HEK293T (cell line): ENCODE measurements at regions not wholly inside any gene's neighbourhood (a gene's known extent, or its start where the extent isn't known, plus 50 kb on each side); places are given as distances from the start of the nearest gene placed in this dataset.

Experiments
- BHLHE40 ChIP-seq: fragments of 450-650 bp; IDR thresholded peaks from 2 replicates; pipeline ENCODE4 v1.6.1; 2016; ENCODE audit warnings: mild to moderate bottlenecking, moderate library complexity, borderline replicate concordance
- ELF4 ChIP-seq: fragments of 450-650 bp; IDR thresholded peaks from 2 replicates; pipeline ENCODE4 v1.6.1; 2017; ENCODE audit warnings: antibody characterized with exemption
- FOXA1 ChIP-seq: fragments of 450-650 bp; IDR thresholded peaks from 2 replicates; pipeline ENCODE4 v1.6.1; 2016; ENCODE audit warnings: mild to moderate bottlenecking
- FOXK2 ChIP-seq: fragments of 450-650 bp; IDR thresholded peaks from 2 replicates; pipeline ENCODE4 v1.6.1; 2016; ENCODE audit warnings: mild to moderate bottlenecking
- FOXM1 ChIP-seq: fragments of 450-650 bp; IDR thresholded peaks from 2 replicates; pipeline ENCODE4 v1.6.1; 2017; ENCODE audit warnings: mild to moderate bottlenecking, borderline replicate concordance
- LEF1 ChIP-seq: fragments of 450-650 bp; IDR thresholded peaks from 2 replicates; pipeline ENCODE4 v1.6.1; 2017; ENCODE audit warnings: mild to moderate bottlenecking, borderline replicate concordance
- SP1 ChIP-seq: fragments of 450-650 bp; IDR thresholded peaks from 2 replicates; pipeline ENCODE4 v1.6.1; 2017
- SUZ12 ChIP-seq: fragments of 450-650 bp; IDR thresholded peaks from 2 replicates; pipeline ENCODE4 v1.6.1; 2016; ENCODE audit warnings: mild to moderate bottlenecking
- TF ChIP-seq, protein P1 (sequence below): fragments of 450-650 bp; IDR thresholded peaks from 2 replicates; pipeline ENCODE4 v1.6.1; 2016

DNA sequence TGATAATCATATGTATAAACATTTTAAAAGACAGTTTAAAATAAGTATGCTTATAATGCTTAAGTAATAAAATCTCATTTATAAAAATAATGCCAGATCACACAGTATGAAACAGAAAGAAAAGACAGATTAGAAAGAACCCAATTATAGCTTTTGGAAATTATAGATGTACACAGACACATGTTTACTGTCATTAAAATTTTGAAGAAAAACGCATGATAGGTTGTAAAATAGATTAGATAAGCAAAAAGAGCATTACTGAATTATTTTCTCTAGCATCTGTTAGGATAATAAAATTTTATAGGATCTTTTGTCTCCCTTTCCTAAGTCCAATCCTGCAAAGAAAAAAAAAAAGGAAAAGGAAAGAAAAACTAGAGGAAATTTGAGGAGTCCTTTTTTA, 1107.3 kb upstream of the LRRN3 start:
- no peak for TF ChIP-seq FOXA1
- no peak for TF ChIP-seq FOXM1
- no peak for TF ChIP-seq ELF4
- no peak for TF ChIP-seq SP1
- no peak for TF ChIP-seq SUZ12
- no peak for TF ChIP-seq FOXK2
- TF ChIP-seq BHLHE40 = no peak
- TF ChIP-seq, protein P1, sequence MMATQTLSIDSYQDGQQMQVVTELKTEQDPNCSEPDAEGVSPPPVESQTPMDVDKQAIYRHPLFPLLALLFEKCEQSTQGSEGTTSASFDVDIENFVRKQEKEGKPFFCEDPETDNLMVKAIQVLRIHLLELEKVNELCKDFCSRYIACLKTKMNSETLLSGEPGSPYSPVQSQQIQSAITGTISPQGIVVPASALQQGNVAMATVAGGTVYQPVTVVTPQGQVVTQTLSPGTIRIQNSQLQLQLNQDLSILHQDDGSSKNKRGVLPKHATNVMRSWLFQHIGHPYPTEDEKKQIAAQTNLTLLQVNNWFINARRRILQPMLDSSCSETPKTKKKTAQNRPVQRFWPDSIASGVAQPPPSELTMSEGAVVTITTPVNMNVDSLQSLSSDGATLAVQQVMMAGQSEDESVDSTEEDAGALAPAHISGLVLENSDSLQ = no peak
- TF ChIP-seq LEF1 = no peak
